Stimulated activated CD4-positive, alpha-beta T cell treated with anti-CD3 and anti-CD28 coated beads, Interleukin-1b, Interleukin-23, amount 100 ng/mL, for 4 hours (primary cell): ENCODE measurements at regions not wholly inside any gene's neighbourhood (a gene's known extent, or its start where the extent isn't known, plus 50 kb on each side); places are given as distances from the start of the nearest gene placed in this dataset.
"Not testable (repeated sequence)": the region's sequence is repeated elsewhere in the genome, so short reads cannot be mapped to it uniquely, and the experiment has no call there.

Source experiments
- DNase-seq, 2 donors: peaks; one replicate each; pipeline ENCODE4 v3.0.0-alpha.2; 2020; ENCODE audit warnings: low read depth in 2 of 2

DNA sequence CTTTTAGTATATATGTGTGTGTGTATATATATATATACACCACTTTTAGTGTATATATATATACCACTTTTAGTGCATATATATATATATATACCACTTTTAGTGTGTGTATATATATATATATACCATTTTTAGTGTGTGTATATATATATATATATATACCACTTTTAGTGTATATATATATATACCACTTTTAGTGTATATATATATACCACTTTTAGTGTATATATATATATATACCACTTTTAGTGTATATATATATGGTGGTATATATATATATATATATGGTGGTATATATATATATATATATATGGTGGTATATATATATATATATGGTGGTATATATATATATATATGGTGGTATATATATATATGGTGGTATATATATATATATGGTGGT lies 79.5 kb upstream of the ANK3 start:
- not testable (repeated sequence) for DNase-seq

- DNase-seq: no peak
Observed at GRCh38 chr10:60467202-60467546, 77.5 kb upstream of the ANK3 start.

- DNase-seq: no peak
Observed at GRCh38 chr10:60466267-60467201, 76.9 kb upstream of the ANK3 start.

- DNase-seq: no peak
Observed at GRCh38 chr10:60465801-60466200, 76.1 kb upstream of the ANK3 start.

DNA sequence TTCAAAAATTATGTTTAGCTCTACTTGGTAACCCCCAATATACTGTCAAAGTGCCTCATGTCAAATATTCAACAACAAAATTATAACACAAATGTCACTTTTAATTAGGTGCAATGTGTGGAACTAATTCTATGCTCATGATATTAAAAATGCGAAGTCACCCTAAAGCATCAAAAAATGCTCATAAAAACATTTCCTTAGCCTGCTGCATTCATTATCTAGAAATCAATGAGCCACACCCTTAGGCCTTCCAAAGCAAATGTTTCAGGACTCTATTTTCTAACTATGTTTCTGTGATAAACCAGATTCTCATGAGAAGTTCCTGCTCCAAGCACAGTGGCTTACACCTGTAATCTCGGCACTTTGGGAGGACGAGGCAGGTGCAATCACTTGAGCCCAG lies 75.0 kb upstream of the ANK3 start:
- DNase-seq: no peak

- DNase-seq: no peak
Observed at GRCh38 chr10:60463746-60464145, 74.1 kb upstream of the ANK3 start.

GRCh38 chr10:60461688-60462087 lies 72.0 kb upstream of the ANK3 start:
- no peak for DNase-seq

GRCh38 chr10:60459701-60460457 lies 70.2 kb upstream of the ANK3 start:
- DNase-seq: no peak

- no peak for DNase-seq
Observed at GRCh38 chr10:60456053-60456452, 66.4 kb upstream of the ANK3 start.

DNA sequence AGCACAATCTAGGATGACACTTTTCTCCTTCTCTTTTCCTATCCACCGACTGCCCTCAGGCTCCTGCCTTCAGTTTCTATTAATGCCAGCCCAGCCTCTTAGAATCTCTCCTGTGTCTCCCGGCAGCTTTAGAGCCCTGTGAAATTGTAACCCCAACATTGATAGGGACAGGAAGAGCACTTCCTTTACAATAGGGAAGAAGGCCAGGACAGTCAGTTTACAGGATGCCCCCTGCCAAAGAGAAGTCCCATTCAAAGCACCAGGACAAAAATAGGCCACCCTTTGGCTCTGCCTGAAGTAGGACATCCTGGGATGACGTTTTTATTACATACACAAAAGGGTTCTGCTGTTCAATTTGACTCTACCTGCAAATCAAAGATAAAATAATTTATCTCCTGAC lies 64.7 kb upstream of the ANK3 start:
- DNase-seq: no peak

DNA sequence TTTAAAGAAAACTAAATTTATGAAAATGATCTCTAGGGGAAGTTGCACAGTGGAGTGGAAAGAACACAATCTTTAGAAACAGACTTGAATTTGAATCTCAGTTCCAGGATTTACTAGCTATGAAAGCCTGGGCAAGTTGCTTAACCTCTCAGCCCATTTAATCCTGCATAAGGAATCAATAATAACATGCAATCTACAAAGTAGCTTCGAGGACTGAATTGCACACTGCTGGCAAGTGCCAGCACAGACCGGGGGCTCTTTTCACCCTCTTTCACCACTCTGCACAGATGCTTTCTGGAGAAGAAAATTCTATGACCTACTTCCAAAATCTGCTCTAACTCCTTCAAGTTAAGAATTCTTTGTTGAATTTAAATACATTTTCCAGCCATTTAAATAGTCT lies 63.4 kb upstream of the ANK3 start:
- DNase-seq: no peak

- no peak for DNase-seq
Observed at GRCh38 chr10:60450291-60450690, 60.6 kb upstream of the ANK3 start.

GRCh38 chr10:60448246-60448645 lies 58.6 kb upstream of the ANK3 start:
- DNase-seq: no peak

GRCh38 chr10:60446851-60447250 lies 57.2 kb upstream of the ANK3 start:
- DNase-seq: no peak

DNA sequence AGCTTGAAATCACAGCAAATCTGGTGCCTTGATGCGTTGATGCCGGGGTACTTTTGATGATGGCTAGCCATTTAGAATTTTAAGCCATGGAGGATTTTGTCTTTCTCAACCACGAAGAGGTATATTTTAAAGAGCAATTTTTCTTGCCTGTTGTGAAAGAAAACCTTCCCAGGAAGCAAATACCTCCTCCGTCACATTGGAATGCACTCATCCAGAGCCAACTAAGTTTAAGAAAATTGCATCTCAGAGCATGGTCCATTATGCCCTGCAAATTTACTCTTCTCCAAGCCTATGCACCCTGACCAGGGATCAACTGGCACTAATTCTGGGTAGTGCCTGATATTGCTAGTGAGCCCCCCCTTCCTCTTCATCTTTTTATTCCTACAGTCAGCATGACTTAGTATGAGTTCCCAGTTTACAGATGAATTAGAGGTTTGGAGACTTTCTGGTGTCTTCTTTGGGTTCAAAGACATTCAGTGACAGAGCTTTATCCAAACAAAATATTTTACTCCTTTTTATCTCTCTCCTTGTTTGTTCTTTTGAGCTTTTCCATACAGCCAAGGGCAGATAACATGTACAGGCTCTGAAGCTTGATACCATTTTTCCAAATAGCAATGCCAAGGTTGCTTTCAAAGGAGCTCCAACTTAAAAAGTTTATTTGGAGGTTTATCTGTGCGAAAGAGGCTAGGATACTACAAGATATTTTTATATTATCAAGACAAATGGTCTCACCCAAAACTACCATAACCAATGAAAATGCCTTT lies 56.6 kb upstream of the ANK3 start:
- no peak for DNase-seq

- no peak for DNase-seq
Observed at GRCh38 chr10:60444494-60445064, 54.9 kb upstream of the ANK3 start.

GRCh38 chr10:60443346-60443745 lies 53.7 kb upstream of the ANK3 start:
- DNase-seq: no peak

DNA sequence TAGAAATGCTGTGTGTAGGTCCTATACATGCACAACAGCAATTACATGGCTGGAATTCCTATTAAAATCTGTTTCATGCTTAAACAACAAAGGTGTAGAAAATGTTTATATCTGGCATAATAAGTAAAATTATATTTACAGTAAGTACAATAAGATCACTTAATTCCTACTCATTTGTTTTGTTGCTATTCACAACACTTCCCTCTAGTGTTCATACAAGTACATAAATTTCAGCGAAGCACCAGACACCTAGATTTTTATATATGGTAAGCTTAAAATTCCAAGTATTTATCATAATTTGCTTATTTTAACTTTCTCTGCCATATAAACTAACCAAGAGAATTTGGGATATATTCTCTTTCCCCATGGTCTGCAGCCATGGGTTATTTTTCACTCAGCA lies 51.8 kb upstream of the ANK3 start:
- DNase-seq: no peak

DNA sequence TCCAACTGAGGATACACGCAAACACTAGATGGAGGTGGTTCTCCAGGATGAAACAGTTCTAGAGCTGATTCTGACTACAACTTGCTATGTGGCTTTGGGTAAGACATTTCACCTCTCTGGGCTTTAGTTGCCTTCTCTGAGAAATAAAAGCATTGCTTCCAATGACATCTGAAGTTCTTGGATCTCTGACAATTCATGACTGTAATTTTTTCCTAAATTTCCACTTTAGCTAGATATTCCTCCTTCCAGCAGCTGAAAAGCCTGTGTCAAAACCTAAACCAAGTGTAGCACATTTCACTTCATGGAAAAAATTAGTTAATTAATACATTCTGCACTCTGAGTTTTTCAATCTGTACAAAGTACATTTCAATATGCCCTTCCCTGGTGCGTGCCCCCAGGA lies 50.0 kb upstream of the ANK3 start:
- DNase-seq: no peak
